Thyroid gland (tissue), 4 donors: ENCODE measurements at regions not wholly inside any gene's neighbourhood (a gene's known extent, or its start where the extent isn't known, plus 50 kb on each side); places are given as distances from the start of the nearest gene placed in this dataset.

ENCODE experiments used
- DNase-seq, 2 donors: peaks; one replicate each; pipeline ENCODE4 v3.0.0-alpha.2; 2019
- H3K27ac ChIP-seq, 3 donors: fragments of 200-600 bp; sonication (generic); 1 replicate in 2 of 3; 2 replicates in 1 of 3; pipeline ENCODE4 v1.5.1; 2016 to 2019; ENCODE audit warnings: mild to moderate bottlenecking in 1 of 3, moderate library complexity in 1 of 3
- H3K27me3 ChIP-seq: fragments of 200-600 bp; sonication (generic); one replicate; pipeline ENCODE4 v1.5.1; 2019
- H3K36me3 ChIP-seq, 2 donors: fragments of 200-600 bp; sonication (generic); one replicate each; pipeline ENCODE4 v1.5.1; 2016 to 2019
- H3K4me1 ChIP-seq, 2 donors: fragments of 200-600 bp; sonication (generic); one replicate each; pipeline ENCODE4 v1.5.1; 2017 to 2019
- H3K4me3 ChIP-seq, 3 donors: fragments of 200-600 bp; sonication (generic); replicated peaks in 1 of 3; 1 replicate in 2 of 3; 2 replicates in 1 of 3; pipeline ENCODE4 v1.5.1; 2016; ENCODE audit warnings: mild to moderate bottlenecking in 1 of 3
- H3K9me3 ChIP-seq: fragments of 200-600 bp; sonication (generic); one replicate; pipeline ENCODE4 v1.5.1; 2017
- POLR2A ChIP-seq, 2 donors: fragments of 450-650 bp; IDR thresholded peaks; one replicate each; pipeline ENCODE4 v1.6.1; 2017; ENCODE audit warnings: antibody characterized with exemption in 2 of 2, mild to moderate bottlenecking in 2 of 2, moderate library complexity in 1 of 2
- WGBS, 2 donors: methylation state at CpG; one replicate each; pipeline ENCODE4 v1.1.5; 2017; 5-methylcytosine and 5-hydroxymethylcytosine counted together
- intact Hi-C: fragments of 100-400 bp; cut with DNase I; formaldehyde crosslinking; loops from one replicate; pipeline ENCODE4 v1.15.1; 2023
- TF ChIP-seq, protein P1 (sequence below), 6 experiments: fragments of 200-600 bp in 3 of 6; fragments of 450-650 bp in 3 of 6; sonication (generic) in 3 of 6; IDR thresholded peaks; one replicate each; pipeline ENCODE4 v1.5.1; 2016 to 2019; ENCODE audit warnings: antibody characterized with exemption in 6 of 6, mild to moderate bottlenecking in 2 of 6, inconsistent platforms in 1 of 6, moderate library complexity in 1 of 6

DNA sequence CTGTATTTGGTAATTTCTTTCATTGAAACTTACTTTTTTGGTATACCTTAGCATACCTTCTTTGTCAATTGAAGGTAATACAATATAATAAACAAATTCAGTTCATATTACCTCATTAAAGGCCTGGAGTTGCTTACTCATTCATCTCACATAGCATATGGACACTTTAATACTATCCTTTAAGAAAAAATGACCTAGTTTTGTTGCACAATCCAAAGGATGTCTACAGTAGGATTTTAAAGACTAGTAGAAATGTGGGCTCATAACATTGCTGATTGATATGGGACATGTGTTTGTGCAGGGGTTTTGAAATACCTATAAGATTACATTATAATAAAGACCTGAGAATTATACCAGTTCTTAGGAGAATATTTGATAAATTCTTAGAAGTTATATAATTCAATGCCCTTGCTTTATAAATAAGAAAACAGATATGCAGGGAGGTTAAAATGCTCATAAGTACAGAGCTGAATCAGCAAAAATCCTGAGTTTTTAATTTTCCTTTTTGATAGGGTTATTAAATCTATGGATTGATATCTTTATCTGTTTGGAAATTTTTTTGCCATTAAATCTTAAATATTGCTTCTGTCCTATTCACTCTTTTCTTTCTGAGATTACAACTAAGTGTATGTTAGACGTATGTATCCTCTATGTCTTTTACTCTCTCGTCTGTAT lies 352.1 kb downstream of the ATP23 start:
- TF ChIP-seq POLR2A (IDR thresholded peaks at IDR 0.05) = no peak
- TF ChIP-seq, protein P1, sequence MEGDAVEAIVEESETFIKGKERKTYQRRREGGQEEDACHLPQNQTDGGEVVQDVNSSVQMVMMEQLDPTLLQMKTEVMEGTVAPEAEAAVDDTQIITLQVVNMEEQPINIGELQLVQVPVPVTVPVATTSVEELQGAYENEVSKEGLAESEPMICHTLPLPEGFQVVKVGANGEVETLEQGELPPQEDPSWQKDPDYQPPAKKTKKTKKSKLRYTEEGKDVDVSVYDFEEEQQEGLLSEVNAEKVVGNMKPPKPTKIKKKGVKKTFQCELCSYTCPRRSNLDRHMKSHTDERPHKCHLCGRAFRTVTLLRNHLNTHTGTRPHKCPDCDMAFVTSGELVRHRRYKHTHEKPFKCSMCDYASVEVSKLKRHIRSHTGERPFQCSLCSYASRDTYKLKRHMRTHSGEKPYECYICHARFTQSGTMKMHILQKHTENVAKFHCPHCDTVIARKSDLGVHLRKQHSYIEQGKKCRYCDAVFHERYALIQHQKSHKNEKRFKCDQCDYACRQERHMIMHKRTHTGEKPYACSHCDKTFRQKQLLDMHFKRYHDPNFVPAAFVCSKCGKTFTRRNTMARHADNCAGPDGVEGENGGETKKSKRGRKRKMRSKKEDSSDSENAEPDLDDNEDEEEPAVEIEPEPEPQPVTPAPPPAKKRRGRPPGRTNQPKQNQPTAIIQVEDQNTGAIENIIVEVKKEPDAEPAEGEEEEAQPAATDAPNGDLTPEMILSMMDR (IDR thresholded peaks at IDR 0.05) = no peak
- H3K4me1 ChIP-seq = no peaks in the 10 kb centered on the region
- intact Hi-C loops = no loop called here
- no peak overlapping the region for H3K27ac ChIP-seq
- no peaks in the 10 kb centered on the region for H3K36me3 ChIP-seq
- no peaks in the 10 kb centered on the region for H3K27me3 ChIP-seq
- WGBS, 2 donors = 92 to 98% methylated on average over 2 of the region's 2 CpGs
- no peak overlapping the region for H3K4me3 ChIP-seq
- DNase-seq = no peak
- H3K9me3 ChIP-seq = no peaks in the 10 kb centered on the region

DNA sequence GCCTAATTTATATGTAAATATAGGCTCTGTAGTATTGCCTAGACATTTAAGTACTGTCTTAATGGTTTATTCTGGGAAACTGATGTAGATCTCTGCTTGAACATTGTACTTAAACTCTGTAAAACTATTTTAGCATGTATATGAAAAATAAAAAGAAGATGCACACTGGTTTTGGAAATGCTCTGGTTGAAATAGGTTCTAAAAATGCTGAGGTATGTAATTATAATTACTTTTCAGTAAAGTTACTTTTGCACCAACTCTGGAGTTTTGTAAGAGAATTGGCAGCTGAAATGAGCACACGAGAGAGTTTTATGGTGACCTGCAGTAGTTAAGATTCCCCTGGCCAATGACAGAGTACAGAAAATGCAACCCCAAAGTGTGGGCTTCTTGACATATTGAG lies 353.9 kb downstream of the ATP23 start:
- intact Hi-C loops = no loop called here
- TF ChIP-seq, protein P1 (IDR thresholded peaks at IDR 0.05) = no peak
- no peak overlapping the region for H3K4me3 ChIP-seq

DNA sequence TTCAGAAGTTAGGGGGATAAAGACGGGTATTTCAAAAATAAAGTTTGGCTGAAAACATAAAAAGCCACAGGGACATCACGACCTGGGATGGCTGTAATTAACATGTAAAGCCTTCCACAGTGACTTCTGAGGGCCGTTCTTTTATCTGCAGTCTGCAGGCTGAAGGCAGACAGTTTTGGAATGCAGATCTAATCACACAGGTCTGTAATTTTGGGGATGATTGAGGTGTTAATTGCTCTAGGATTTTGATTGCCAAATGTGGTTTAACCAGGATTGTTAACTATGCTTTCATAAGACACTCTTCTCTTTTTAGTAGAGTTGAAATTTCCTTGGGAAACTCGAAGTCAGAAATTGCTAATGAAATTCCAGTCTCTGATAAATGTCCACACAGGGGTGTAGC lies 355.5 kb downstream of the ATP23 start:
- Histone ChIP-seq H3K27ac (no peak overlapping the region), H3K36me3 (no peaks in the 10 kb centered on the region), H3K27me3 (no peaks in the 10 kb centered on the region), H3K9me3 (no peaks in the 10 kb centered on the region), H3K4me1 (no peaks in the 10 kb centered on the region), H3K4me3 (no peak overlapping the region)
- 70 to 82% methylated on average over 4 of the region's 4 CpGs for WGBS, 2 donors
- TF ChIP-seq POLR2A (IDR thresholded peaks at IDR 0.05) = no peak
- TF ChIP-seq, protein P1 (IDR thresholded peaks at IDR 0.05) = no peak
- intact Hi-C loops = no loop called here
- DNase-seq = no peak

More for the DNA sequence above, 353.9 kb downstream of the ATP23 start:
- DNase-seq = no peak
- no peaks in the 10 kb centered on the region for H3K36me3 ChIP-seq
- H3K27ac ChIP-seq = no peak overlapping the region
- H3K9me3 ChIP-seq = no peaks in the 10 kb centered on the region
- no peaks in the 10 kb centered on the region for H3K27me3 ChIP-seq
- 80 to 91% methylated on average over 1 of the region's 1 CpG for WGBS, 2 donors
- H3K4me1 ChIP-seq = no peaks in the 10 kb centered on the region

DNA sequence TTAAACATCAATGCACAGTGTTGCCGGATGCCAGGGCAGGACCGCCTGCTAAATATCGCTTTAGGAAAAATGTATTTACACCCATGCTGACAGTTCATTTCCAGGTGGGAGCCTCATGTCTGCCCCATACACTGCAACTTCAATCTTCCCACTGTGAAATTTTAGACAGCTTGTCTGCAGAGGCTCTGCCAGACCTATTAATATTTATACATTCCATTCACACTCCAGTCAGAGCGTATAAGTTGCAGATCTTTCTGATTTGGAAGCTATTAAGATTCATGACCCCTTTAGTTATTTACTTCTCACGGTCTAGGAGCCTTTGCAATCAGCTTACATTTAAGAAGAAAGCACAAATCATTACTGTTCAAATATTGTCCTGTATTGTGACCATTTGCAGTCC lies 357.4 kb downstream of the ATP23 start:
- Histone ChIP-seq H3K9me3 (no peaks in the 10 kb centered on the region), H3K4me1 (peaks cover 0 to 9% of the 10 kb centered on the region in 2 donors), H3K27ac (no peak overlapping the region), H3K36me3 (no peaks in the 10 kb centered on the region), H3K4me3 (no peak overlapping the region), H3K27me3 (no peaks in the 10 kb centered on the region)
- DNase-seq = no peak
- 94 to 96% methylated on average over 5 of the region's 5 CpGs for WGBS, 2 donors
- no peak for TF ChIP-seq POLR2A (IDR thresholded peaks at IDR 0.05)
- TF ChIP-seq, protein P1 (IDR thresholded peaks at IDR 0.05) = no peak
- intact Hi-C loops = no loop called here

DNA sequence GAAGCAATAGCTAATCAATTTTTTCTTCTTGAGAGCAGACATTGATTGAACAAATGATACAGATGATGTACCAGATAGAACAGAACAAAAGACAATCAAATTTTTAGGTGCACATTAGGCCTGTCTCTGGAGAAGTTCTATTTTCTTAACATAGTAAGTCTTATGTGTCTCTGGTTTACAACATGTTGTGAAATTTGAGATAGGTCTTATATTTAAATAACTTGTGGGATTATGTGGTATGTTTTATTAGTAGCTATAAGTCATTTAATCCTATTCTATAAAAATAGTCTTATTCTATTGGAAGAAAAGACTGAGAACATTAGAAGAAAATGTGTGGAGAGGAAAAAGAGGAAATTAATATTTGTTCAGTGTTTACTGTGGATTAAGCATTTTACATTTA lies 358.0 kb downstream of the ATP23 start:
- peaks cover 0 to 9% of the 10 kb centered on the region in 2 donors for H3K4me1 ChIP-seq
- H3K9me3 ChIP-seq = no peaks in the 10 kb centered on the region
- intact Hi-C loops = no loop called here
- DNase-seq = no peak
- TF ChIP-seq POLR2A (IDR thresholded peaks at IDR 0.05) = no peak
- TF ChIP-seq, protein P1 (IDR thresholded peaks at IDR 0.05) = no peak
- no peak overlapping the region for H3K4me3 ChIP-seq
- no peaks in the 10 kb centered on the region for H3K27me3 ChIP-seq
- H3K27ac ChIP-seq = no peak overlapping the region
- no peaks in the 10 kb centered on the region for H3K36me3 ChIP-seq
